ENCODE measurements at regions not wholly inside any gene's neighbourhood (a gene's known extent, or its start where the extent isn't known, plus 50 kb on each side); places are given as distances from the start of the nearest gene placed in this dataset.
A peak's percentile ranks its signal among the peaks of the same experiment; 100 is the strongest.

GRCh38 chr2:111712940-111713515, 171.0 kb downstream of the ANAPC1 start:
- DNase-seq (ENCODE audit: low spot score): no peak
- in situ Hi-C loops (cut with HindIII; ENCODE audit: low sequenced_read_pairs): no loop called here

DNA sequence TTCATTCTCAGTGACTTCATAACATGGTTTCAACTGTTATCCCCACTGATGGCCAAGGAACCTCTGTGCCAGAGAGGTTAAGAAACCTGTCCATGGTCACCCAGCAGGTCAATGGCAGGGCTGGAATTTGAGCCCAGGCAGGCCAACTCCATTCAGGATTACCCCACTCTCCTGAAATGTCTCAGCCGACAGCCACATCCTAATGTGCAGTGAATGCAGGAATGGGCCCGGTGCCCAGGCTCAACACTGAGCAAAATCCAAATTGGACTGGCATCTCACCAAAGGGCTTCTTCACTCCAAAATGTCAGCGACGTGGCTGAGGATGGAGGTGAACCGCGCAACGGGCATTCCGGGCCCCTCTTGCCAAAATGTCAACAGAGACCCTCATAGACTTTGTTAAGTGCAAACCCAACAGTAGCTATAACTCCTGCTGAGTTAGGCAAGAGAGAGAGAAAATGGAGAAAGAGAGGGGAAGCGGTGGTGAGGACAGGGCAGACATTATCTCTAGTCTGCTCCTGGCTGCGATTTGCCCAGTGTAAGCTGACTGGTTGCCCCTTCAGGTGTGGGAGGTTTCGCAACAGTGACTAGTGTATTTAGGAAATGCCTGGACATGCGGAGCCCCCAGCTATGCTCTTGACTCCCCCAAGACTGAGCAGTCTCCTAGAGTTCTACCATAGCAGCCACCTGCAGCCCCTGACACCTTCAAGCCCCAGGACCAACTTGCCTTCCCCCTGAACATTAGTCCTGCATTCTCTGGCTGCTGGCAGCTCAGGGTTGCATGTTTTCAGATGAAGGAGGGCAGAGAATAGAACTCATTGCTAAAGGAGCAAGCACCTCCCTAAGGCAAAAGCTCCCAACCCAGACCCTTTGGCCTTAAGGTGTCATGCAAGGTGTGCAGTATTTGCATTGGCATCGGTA, 167.7 kb downstream of the ANAPC1 start:
- DNase-seq (ENCODE audit: low spot score): peak; percentile 6
- in situ Hi-C loops (cut with HindIII; ENCODE audit: low sequenced_read_pairs): no loop called here

- in situ Hi-C loops (cut with HindIII; ENCODE audit: low sequenced_read_pairs): no loop called here
- DNase-seq (ENCODE audit: low spot score): no peak
Observed at GRCh38 chr2:111716905-111717775, 166.9 kb downstream of the ANAPC1 start.

All from G401 (cell line).